ENCODE measurements at regions not wholly inside any gene's neighbourhood (a gene's known extent, or its start where the extent isn't known, plus 50 kb on each side); places are given as distances from the start of the nearest gene placed in this dataset.

DNA sequence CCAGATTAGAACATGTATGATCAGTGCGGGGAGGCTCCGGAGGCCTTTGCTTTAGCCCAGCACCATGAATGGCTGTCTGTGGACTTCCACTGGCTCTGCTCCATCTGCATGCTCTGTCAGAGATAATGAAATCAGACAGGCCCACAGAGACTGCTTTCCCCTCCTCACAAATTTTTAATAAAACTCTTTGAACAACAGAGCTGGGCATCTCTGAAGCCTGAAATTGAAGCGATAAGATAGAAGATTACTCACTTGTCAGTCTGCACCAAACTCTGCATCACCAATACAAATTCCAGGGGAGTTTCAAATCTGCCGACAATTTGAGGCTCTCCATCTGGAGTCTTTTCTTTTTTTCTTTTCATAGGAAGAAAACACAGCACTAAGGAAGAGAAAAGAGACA lies 110.0 kb downstream of the DYRK2 start:
- DNase-seq = no peak

DNA sequence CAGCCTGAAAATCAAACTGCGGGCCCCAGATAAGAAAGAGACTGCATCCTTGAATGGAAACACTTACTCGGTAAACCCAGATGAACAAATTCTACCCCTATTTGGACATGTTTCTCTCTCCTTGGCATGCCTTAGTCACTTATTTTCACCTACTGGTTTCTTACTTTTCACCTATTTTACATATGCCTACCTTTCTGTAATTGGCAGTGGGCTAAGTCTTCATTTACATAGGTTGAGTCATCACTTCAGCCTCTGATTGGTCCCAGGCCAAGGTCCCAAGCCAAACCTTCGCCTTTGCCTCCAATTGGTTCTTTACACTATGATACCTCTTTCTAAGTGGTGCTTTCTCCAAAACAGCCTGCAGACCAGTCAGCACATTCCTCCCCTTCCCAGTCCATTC lies 111.3 kb downstream of the DYRK2 start:
- no peak overlapping the region for H3K4me3 ChIP-seq
- peaks cover 0 to 5% (median 0%) of the 10 kb centered on the region in 5 donors for H3K4me1 ChIP-seq (ENCODE audit: control insufficient read depth in 5 of 5, insufficient read depth in 5 of 5, low read length in 5 of 5)
- H3K27me3 ChIP-seq (ENCODE audit: control insufficient read depth in 3 of 3, insufficient read depth in 3 of 3, low read length in 2 of 3) = no peaks in the 10 kb centered on the region
- H3K36me3 ChIP-seq (ENCODE audit: control insufficient read depth in 4 of 4, insufficient read depth in 4 of 4, low read length in 4 of 4) = no peaks in the 10 kb centered on the region
- WGBS, 2 donors = 80 to 90% methylated on average over 3 of the region's 3 CpGs
- DNase-seq = no peak
- no peaks in the 10 kb centered on the region for H3K9me3 ChIP-seq (ENCODE audit: control insufficient read depth in 4 of 4, insufficient read depth in 3 of 4, low read length in 3 of 4)
- H3K27ac ChIP-seq (ENCODE audit: low read depth in 1 of 2, low read length in 1 of 2) = no peak overlapping the region
- TF ChIP-seq, protein P1, sequence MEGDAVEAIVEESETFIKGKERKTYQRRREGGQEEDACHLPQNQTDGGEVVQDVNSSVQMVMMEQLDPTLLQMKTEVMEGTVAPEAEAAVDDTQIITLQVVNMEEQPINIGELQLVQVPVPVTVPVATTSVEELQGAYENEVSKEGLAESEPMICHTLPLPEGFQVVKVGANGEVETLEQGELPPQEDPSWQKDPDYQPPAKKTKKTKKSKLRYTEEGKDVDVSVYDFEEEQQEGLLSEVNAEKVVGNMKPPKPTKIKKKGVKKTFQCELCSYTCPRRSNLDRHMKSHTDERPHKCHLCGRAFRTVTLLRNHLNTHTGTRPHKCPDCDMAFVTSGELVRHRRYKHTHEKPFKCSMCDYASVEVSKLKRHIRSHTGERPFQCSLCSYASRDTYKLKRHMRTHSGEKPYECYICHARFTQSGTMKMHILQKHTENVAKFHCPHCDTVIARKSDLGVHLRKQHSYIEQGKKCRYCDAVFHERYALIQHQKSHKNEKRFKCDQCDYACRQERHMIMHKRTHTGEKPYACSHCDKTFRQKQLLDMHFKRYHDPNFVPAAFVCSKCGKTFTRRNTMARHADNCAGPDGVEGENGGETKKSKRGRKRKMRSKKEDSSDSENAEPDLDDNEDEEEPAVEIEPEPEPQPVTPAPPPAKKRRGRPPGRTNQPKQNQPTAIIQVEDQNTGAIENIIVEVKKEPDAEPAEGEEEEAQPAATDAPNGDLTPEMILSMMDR (IDR thresholded peaks at IDR 0.05; ENCODE audit: control extremely low read depth, extremely low read depth) = no peak
- H3K9ac ChIP-seq (ENCODE audit: insufficient read depth in 1 of 2, low read length in 2 of 2) = no peak overlapping the region
- no peak for ATAC-seq (ENCODE audit: insufficient read depth, low FRiP score)

More for the DNA sequence above, 110.0 kb downstream of the DYRK2 start:
- peaks cover 0 to 7% (median 0%) of the 10 kb centered on the region in 5 donors for H3K4me1 ChIP-seq (ENCODE audit: control insufficient read depth in 5 of 5, insufficient read depth in 5 of 5, low read length in 5 of 5)
- no peak overlapping the region for H3K4me3 ChIP-seq
- no peaks in the 10 kb centered on the region for H3K9me3 ChIP-seq (ENCODE audit: control insufficient read depth in 4 of 4, insufficient read depth in 3 of 4, low read length in 3 of 4)
- H3K9ac ChIP-seq (ENCODE audit: insufficient read depth in 1 of 2, low read length in 2 of 2) = no peak overlapping the region
- H3K27ac ChIP-seq (ENCODE audit: low read depth in 1 of 2, low read length in 1 of 2) = no peak overlapping the region
- ATAC-seq (ENCODE audit: insufficient read depth, low FRiP score) = no peak
- no peaks in the 10 kb centered on the region for H3K27me3 ChIP-seq (ENCODE audit: control insufficient read depth in 3 of 3, insufficient read depth in 3 of 3, low read length in 2 of 3)
- no peaks in the 10 kb centered on the region for H3K36me3 ChIP-seq (ENCODE audit: control insufficient read depth in 4 of 4, insufficient read depth in 4 of 4, low read length in 4 of 4)
- 89 to 95% methylated on average over 4 of the region's 4 CpGs for WGBS, 2 donors
- TF ChIP-seq, protein P1 (IDR thresholded peaks at IDR 0.05; ENCODE audit: control extremely low read depth, extremely low read depth) = no peak

DNA sequence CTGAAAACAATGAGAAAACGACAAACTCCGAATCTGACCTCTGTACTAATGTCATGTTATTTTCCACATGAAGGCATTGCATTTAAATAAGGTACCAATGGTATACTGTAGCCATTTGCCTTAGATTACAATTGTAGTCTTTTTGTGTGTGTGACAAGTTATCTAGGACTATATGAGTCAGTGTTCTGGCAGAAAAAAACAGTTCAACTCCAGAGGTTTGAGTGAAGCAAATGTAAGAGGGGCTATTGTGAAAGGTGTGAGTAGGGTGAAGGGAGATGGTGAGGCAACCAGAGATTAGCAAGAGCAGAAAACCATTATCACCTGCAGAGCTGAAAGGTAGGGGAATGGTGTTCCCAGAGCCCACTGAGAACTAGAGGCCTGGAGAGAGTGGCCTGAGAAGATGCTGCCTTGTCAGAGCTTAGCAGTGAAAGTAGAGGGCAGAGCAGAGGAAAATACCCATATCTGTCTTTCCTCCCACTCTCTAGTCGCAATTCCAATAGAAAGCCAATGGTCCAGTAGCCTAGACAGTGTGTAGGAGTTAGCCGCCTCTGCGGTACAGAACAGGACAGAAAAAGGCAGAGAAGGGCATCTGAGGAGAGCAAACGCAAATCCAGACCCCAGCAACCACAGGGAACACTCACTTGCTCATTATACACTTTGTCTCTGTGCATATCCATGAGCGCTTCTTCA lies 112.2 kb downstream of the DYRK2 start:
- no peak overlapping the region for H3K4me3 ChIP-seq

More for the DNA sequence above, 112.2 kb downstream of the DYRK2 start:
- Histone ChIP-seq H3K9ac (ENCODE audit: insufficient read depth in 1 of 2, low read length in 2 of 2) (no peak overlapping the region), H3K36me3 (ENCODE audit: control insufficient read depth in 4 of 4, insufficient read depth in 4 of 4, low read length in 4 of 4) (no peaks in the 10 kb centered on the region), H3K4me1 (ENCODE audit: control insufficient read depth in 5 of 5, insufficient read depth in 5 of 5, low read length in 5 of 5) (peaks cover 0 to under 1% (median 0%) of the 10 kb centered on the region in 5 donors), H3K9me3 (ENCODE audit: control insufficient read depth in 4 of 4, insufficient read depth in 3 of 4, low read length in 3 of 4) (no peaks in the 10 kb centered on the region), H3K27ac (ENCODE audit: low read depth in 1 of 2, low read length in 1 of 2) (no peak overlapping the region), H3K27me3 (ENCODE audit: control insufficient read depth in 3 of 3, insufficient read depth in 3 of 3, low read length in 2 of 3) (no peaks in the 10 kb centered on the region)
- DNase-seq (no peak), ATAC-seq (ENCODE audit: insufficient read depth, low FRiP score) (no peak)
- TF ChIP-seq, protein P1 (IDR thresholded peaks at IDR 0.05; ENCODE audit: control extremely low read depth, extremely low read depth) = no peak
- 91 to 97% methylated on average over 7 of the region's 7 CpGs for WGBS, 2 donors
